OCI-LY7 (cell line): ENCODE measurements at regions not wholly inside any gene's neighbourhood (a gene's known extent, or its start where the extent isn't known, plus 50 kb on each side); places are given as distances from the start of the nearest gene placed in this dataset.

ENCODE experiments used
- BruUV-seq: library from RNA; stranded (reverse); fragments of 400-500 nt; replicated peaks from 2 replicates; lab custom pipeline; 2021; lab: Mats Ljungman, UMichigan
- CTCF ChIA-PET: fragments of 300-600 bp; sonication (Branson Sonifier 250); formaldehyde crosslinking; loops from one replicate; lab custom pipeline; 2022; ENCODE audit warnings: antibody characterized with exemption; ENCODE audit not compliant: unreplicated experiment; lab: Charles Lee
- POLR2A ChIA-PET: fragments of 300-600 bp; sonication (Branson Sonifier 250); formaldehyde crosslinking; loops from one replicate; lab custom pipeline; 2022; ENCODE audit warnings: antibody characterized with exemption; lab: Charles Lee
- DNase-seq: peaks from one replicate; pipeline ENCODE4 v3.0.0-alpha.2; 2015; ENCODE audit warnings: low spot score
- H2AFZ ChIP-seq: fragments of 200-600 bp; sonication (generic), shearing (Covaris generic); 2 replicates; pipeline ENCODE4 v1.6.1; 2014; ENCODE audit warnings: mild to moderate bottlenecking, antibody characterized with exemption, low read length, moderate library complexity
- H3K27ac ChIP-seq: fragments of 200-600 bp; sonication (generic); 2 replicates; pipeline ENCODE4 v1.5.1; 2014; ENCODE audit warnings: mixed run types, low read depth, mild to moderate bottlenecking, moderate library complexity, low read length, inconsistent platforms; ENCODE audit not compliant: poor library complexity, severe bottlenecking
- H3K36me3 ChIP-seq: fragments of 200-600 bp; sonication (generic); 2 replicates; pipeline ENCODE4 v1.6.1; 2014; ENCODE audit warnings: mild to moderate bottlenecking, antibody characterized with exemption, low read length, moderate library complexity, mixed read lengths; ENCODE audit not compliant: insufficient read depth
- H3K4me1 ChIP-seq: fragments of 200-600 bp; sonication (generic); 2 replicates; pipeline ENCODE4 v1.5.1; 2014; ENCODE audit warnings: mild to moderate bottlenecking, low read length; ENCODE audit not compliant: insufficient read depth, poor library complexity, severe bottlenecking
- H3K4me2 ChIP-seq: fragments of 200-600 bp; sonication (generic); 2 replicates; pipeline ENCODE4 v1.6.1; 2014; ENCODE audit warnings: mild to moderate bottlenecking, low read length
- H3K4me3 ChIP-seq: fragments of 200-600 bp; sonication (generic); 2 replicates; pipeline ENCODE4 v1.5.1; 2014; ENCODE audit warnings: mild to moderate bottlenecking, low read depth, low read length; ENCODE audit not compliant: poor library complexity, severe bottlenecking
- H3K79me2 ChIP-seq: fragments of 200-600 bp; sonication (generic); 2 replicates; pipeline ENCODE4 v1.6.1; 2016; ENCODE audit warnings: low read depth, mild to moderate bottlenecking, low read length, moderate library complexity, mixed read lengths; ENCODE audit not compliant: insufficient read depth
- H3K9me2 ChIP-seq: fragments of 200-600 bp; sonication (generic); 2 replicates; pipeline ENCODE4 v1.6.1; 2016; ENCODE audit warnings: mild to moderate bottlenecking, low read length, mixed read lengths; ENCODE audit not compliant: insufficient read depth
- H3K9me3 ChIP-seq: fragments of 200-600 bp; sonication (generic); 2 replicates; pipeline ENCODE4 v1.6.1; 2014; ENCODE audit warnings: mild to moderate bottlenecking, mixed run types, low read length, mixed read lengths
- H4K20me1 ChIP-seq: fragments of 200-600 bp; sonication (generic); 2 replicates; pipeline ENCODE4 v1.6.1; 2014; ENCODE audit warnings: mild to moderate bottlenecking, antibody characterized with exemption, low read length, moderate library complexity, mixed read lengths; ENCODE audit not compliant: insufficient read depth
- EZH2phosphoT487 ChIP-seq: fragments of 200-600 bp; sonication (generic); IDR thresholded peaks from 2 replicates; pipeline ENCODE4 v1.6.1; 2018; ENCODE audit warnings: low read depth, borderline replicate concordance, mild to moderate bottlenecking, mixed run types, antibody characterized with exemption, low read length, moderate library complexity, mixed read lengths
- intact Hi-C: fragments of 100-400 bp; cut with micrococcal nuclease; formaldehyde crosslinking; loops from one replicate; pipeline ENCODE4 v1.10.0; 2022; ENCODE audit not compliant: unreplicated experiment
- TF ChIP-seq, protein P1 (sequence below): fragments of 200-600 bp; sonication (generic); conservative IDR thresholded peaks from 2 replicates; pipeline ENCODE4 v1.5.1; 2014; ENCODE audit warnings: mild to moderate bottlenecking, antibody characterized with exemption, low read length, moderate library complexity, mixed read lengths

DNA sequence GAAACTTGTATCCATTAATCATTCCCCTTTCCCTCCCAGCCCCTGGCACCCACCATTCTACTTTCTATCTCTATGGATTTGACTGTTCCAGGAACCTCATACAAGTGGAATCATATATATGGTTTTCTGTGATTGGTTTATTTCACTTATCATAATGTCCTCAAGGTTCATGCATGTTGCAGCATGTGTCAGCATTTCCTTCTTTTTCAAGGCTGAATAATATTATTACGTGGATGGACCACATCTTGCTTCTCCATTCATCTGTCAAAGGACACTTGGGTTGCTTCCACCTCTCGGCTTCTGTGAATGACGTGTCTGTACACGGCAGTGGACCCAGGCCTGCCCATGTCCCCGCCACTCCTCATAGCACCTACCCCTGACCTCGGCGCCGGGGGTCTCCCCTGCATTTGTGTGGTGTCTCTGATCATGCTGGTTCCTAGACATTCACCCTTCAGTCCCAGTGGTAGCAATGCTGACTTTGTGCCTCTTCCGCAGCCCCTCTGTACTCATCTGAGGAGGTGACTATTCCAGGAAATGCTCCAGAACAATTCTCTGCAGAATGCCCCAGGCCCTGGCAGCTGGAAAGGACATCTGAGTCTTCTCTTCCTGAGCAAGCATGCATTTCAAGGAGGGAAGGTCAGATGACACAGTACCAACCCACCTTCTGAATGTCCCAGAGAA is 136.9 kb downstream of the PSMG1 start:
- ChIA-PET CTCF (no interaction called here), POLR2A (no interaction called here)
- DNase-seq = no peak
- TF ChIP-seq EZH2phosphoT487 = no peak
- TF ChIP-seq, protein P1, sequence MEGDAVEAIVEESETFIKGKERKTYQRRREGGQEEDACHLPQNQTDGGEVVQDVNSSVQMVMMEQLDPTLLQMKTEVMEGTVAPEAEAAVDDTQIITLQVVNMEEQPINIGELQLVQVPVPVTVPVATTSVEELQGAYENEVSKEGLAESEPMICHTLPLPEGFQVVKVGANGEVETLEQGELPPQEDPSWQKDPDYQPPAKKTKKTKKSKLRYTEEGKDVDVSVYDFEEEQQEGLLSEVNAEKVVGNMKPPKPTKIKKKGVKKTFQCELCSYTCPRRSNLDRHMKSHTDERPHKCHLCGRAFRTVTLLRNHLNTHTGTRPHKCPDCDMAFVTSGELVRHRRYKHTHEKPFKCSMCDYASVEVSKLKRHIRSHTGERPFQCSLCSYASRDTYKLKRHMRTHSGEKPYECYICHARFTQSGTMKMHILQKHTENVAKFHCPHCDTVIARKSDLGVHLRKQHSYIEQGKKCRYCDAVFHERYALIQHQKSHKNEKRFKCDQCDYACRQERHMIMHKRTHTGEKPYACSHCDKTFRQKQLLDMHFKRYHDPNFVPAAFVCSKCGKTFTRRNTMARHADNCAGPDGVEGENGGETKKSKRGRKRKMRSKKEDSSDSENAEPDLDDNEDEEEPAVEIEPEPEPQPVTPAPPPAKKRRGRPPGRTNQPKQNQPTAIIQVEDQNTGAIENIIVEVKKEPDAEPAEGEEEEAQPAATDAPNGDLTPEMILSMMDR = no peak
- Histone ChIP-seq H2AFZ (no peak overlapping the region), H3K4me1 (no peaks in the 10 kb centered on the region), H3K9me3 (no peaks in the 10 kb centered on the region), H4K20me1 (no peaks in the 10 kb centered on the region), H3K9me2 (no peaks in the 10 kb centered on the region), H3K4me2 (no peak overlapping the region), H3K4me3 (no peak overlapping the region), H3K79me2 (no peaks in the 10 kb centered on the region), H3K27ac (no peak overlapping the region), H3K36me3 (no peaks in the 10 kb centered on the region)
- intact Hi-C loops = no loop called here
- no TSS peak for BruUV-seq

DNA sequence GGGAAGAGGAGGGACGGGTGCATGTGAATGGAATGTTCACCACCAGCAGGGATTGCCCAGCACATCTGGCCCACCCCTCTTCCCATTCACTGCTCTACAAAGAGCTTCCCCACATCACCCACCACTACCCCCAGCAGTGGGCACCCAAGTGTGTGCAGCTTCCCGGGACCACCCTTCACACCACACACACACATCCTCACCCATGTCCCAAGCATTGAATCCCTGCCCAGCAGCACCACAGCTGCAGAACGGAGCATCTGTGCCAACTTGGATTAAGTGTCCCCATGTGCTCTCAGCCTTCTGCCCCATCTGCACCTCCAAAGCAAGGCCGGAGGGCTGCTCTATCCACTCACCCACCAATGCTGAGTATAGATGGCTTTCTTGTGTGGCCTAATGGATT is 141.4 kb downstream of the PSMG1 start:
- no TSS peak for BruUV-seq
- CTCF ChIA-PET = no interaction called here
- no peaks in the 10 kb centered on the region for H3K9me2 ChIP-seq
- no peaks in the 10 kb centered on the region for H3K36me3 ChIP-seq
- no peak for DNase-seq
- no peaks in the 10 kb centered on the region for H3K4me1 ChIP-seq
- H3K9me3 ChIP-seq = no peaks in the 10 kb centered on the region
- TF ChIP-seq, protein P1 = no peak
- no peak for TF ChIP-seq EZH2phosphoT487
- no peaks in the 10 kb centered on the region for H4K20me1 ChIP-seq
- H3K79me2 ChIP-seq = no peaks in the 10 kb centered on the region
- intact Hi-C loops = no loop called here
- no peak overlapping the region for H3K4me2 ChIP-seq
- no peak overlapping the region for H3K4me3 ChIP-seq
- H3K27ac ChIP-seq = no peak overlapping the region
- POLR2A ChIA-PET = interaction anchor here (0.7 kb wide), 1 partner anchor 14 kb away, joined by 3 read pairs; no protein-coding TSS in a partner anchor
- no peak overlapping the region for H2AFZ ChIP-seq

DNA sequence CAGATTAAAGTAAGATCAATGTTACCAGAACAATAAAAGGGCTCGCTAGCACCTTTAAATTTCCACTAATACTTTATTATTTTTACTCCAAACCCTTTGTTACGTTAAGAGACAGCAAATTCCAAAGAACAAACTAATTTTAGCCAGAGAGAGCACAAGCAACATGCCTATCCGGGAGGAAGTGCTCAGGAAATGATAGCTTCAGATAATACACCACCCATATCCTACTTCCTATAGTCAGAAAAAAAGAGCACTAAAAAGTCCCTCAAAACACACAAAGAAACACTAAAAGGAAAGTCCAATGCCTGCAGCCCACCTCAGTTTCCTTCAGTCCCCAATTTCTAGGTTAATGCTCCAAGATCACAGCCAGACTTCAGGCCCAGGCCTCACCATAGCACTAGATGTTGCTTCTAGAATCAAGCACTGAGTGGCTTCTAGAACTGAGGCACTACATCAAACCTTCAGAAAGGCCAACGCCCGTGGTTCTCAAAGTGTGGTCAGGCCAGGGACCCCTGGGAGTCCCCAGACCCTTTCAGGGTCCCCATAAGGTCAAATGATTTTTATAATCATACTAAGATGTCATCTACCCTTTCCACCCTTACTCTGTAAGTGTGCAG is 142.6 kb downstream of the PSMG1 start:
- H3K79me2 ChIP-seq = no peaks in the 10 kb centered on the region
- CTCF ChIA-PET = no interaction called here
- H3K4me2 ChIP-seq = no peak overlapping the region

More for the DNA sequence above, 142.6 kb downstream of the PSMG1 start:
- H4K20me1 ChIP-seq = no peaks in the 10 kb centered on the region
- intact Hi-C loops = no loop called here
- H3K36me3 ChIP-seq = no peaks in the 10 kb centered on the region
- no TSS peak for BruUV-seq
- no peaks in the 10 kb centered on the region for H3K9me2 ChIP-seq
- no peak for TF ChIP-seq EZH2phosphoT487
- TF ChIP-seq, protein P1 = no peak
- no peak overlapping the region for H3K4me3 ChIP-seq
- no peaks in the 10 kb centered on the region for H3K9me3 ChIP-seq
- no peak overlapping the region for H2AFZ ChIP-seq
- POLR2A ChIA-PET = interaction anchor here (1.1 kb wide), 1 partner anchor 10 kb away, joined by 3 read pairs; no protein-coding TSS in a partner anchor
- no peaks in the 10 kb centered on the region for H3K4me1 ChIP-seq
- no peak for DNase-seq
- no peak overlapping the region for H3K27ac ChIP-seq
